K562 (cell line): ENCODE measurements at regions not wholly inside any gene's neighbourhood (a gene's known extent, or its start where the extent isn't known, plus 50 kb on each side); places are given as distances from the start of the nearest gene placed in this dataset.

Experiments
- CBFA2T2 ChIP-seq: fragments of 450-650 bp; conservative IDR thresholded peaks from 2 replicates; pipeline ENCODE4 v1.6.1; 2017; ENCODE audit warnings: mild to moderate bottlenecking
- CBFA2T3 ChIP-seq: fragments of 450-650 bp; IDR thresholded peaks from 2 replicates; pipeline ENCODE4 v1.6.1; 2017
- E2F6 ChIP-seq, 2 experiments: IDR thresholded peaks; 2 replicates each; pipeline ENCODE4 v1.6.1; 2011; ENCODE audit warnings: borderline replicate concordance in 1 of 2, control low read depth in 1 of 2, low read depth in 1 of 2, low read length in 1 of 2, mild to moderate bottlenecking in 1 of 2, mixed read lengths in 1 of 2, moderate library complexity in 1 of 2; ENCODE audit not compliant: insufficient read depth in 1 of 2, insufficient read length in 1 of 2, poor library complexity in 1 of 2, severe bottlenecking in 1 of 2; ENCODE audit errors: extremely low read depth in 1 of 2
- JUN ChIP-seq, 2 experiments: sonication (generic) in 1 of 2; formaldehyde crosslinking in 1 of 2; IDR thresholded peaks; 2 replicates each; pipeline versions ENCODE4 v1.6.1 to v1.8.0; 2012 to 2022; ENCODE audit warnings: borderline replicate concordance in 2 of 2, mild to moderate bottlenecking in 2 of 2, improper control_type of control experiment in 1 of 2, low read depth in 1 of 2, low read length in 1 of 2, missing genetic modification reagents in 1 of 2
- KDM5B ChIP-seq: fragments of 200-600 bp; sonication (generic); IDR thresholded peaks from 2 replicates; pipeline ENCODE4 v1.6.1; 2012; ENCODE audit warnings: low read depth, mild to moderate bottlenecking, moderate library complexity, low read length, control low read depth, inconsistent platforms; ENCODE audit not compliant: insufficient replicate concordance
- MBD2 ChIP-seq: sonication (generic); IDR thresholded peaks from 2 replicates; pipeline ENCODE4 v1.6.1; 2016; ENCODE audit warnings: low read depth, borderline replicate concordance
- MNT ChIP-seq, 2 experiments: fragments of 450-650 bp; conservative IDR thresholded peaks; 2 replicates each; pipeline ENCODE4 v1.6.1; 2017; ENCODE audit warnings: mild to moderate bottlenecking in 2 of 2, moderate library complexity in 2 of 2
- NCOR1 ChIP-seq: fragments of 450-650 bp; IDR thresholded peaks from 2 replicates; pipeline ENCODE4 v1.6.1; 2016; ENCODE audit warnings: mild to moderate bottlenecking, moderate library complexity
- TAL1 ChIP-seq: fragments of 450-650 bp; IDR thresholded peaks from 2 replicates; pipeline ENCODE4 v1.6.1; 2016; ENCODE audit warnings: mild to moderate bottlenecking
- TCF3 ChIP-seq: sonication (generic); formaldehyde crosslinking; IDR thresholded peaks from 2 replicates; pipeline ENCODE4 v1.4.0; 2020; ENCODE audit warnings: mild to moderate bottlenecking, missing genetic modification reagents
- ZNF592 ChIP-seq: fragments of 450-650 bp; IDR thresholded peaks from 2 replicates; pipeline ENCODE4 v1.6.1; 2017; ENCODE audit warnings: antibody characterized with exemption, mild to moderate bottlenecking

GRCh38 chr3:72280876-72281275 is 495.9 kb upstream of the PROK2 start (continued):
- TF ChIP-seq MNT (conservative IDR thresholded peaks at IDR 0.05) (0 out of 4 replicates have a peak, but pooled peaks of 1 of the 2 experiments have one; percentile 29), TAL1 (peak; percentile 40; the same call in 1 of the 2 replicates), MBD2 (no peak), ZNF592 (peak; percentile 87), E2F6 (IDR thresholded peaks at IDR 0.05; ENCODE audit: borderline replicate concordance in 1 of 2, extremely low read depth in 1 of 2, insufficient read depth in 1 of 2, insufficient read length in 1 of 2, low read depth in 1 of 2, low read length in 1 of 2, poor library complexity in 1 of 2, severe bottlenecking in 1 of 2) (no peak), KDM5B (no peak), JUN (IDR thresholded peaks at IDR 0.05; ENCODE audit: borderline replicate concordance, low read depth, low read length) (no peak), JUN (CRISPR knock-in tag; IDR thresholded peaks at IDR 0.05; ENCODE audit: borderline replicate concordance) (no peak), TCF3 (CRISPR knock-in tag) (peak; percentile 79), CBFA2T2 (peak; percentile 44), NCOR1 (peak; percentile 49; the same call in 1 of the 2 replicates), CBFA2T3 (peak; percentile 79)
- TF ChIP-seq, all 486 proteins: peak for 17
